ENCODE measurements at regions not wholly inside any gene's neighbourhood (a gene's known extent, or its start where the extent isn't known, plus 50 kb on each side); places are given as distances from the start of the nearest gene placed in this dataset.

DNA sequence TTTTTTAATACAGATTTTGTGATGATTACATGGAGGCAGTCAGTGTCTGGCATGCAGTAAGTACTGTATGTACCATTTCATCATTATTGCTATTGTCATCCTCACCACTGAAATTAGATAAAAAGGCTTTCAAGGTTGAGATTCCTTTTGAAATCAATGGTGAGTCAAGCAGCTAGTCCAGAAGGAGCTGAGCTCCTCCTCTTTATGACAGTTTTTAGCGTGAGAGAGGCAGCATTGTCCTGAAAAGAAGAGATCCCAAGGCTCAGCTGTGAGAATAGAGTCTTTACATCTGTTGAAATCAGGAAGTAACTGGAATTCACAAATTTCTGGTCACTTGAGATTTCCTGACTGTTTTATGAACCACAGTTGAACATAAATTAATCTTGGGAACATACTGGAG, 161.9 kb downstream of the PAX1 start:
- CTCF ChIA-PET, result no interaction called here
- ATAC-seq, result no peak
- H3K27me3 Mint-ChIP-seq (ENCODE audit: low read depth), result peaks cover 79% of the 10 kb centered on the region

More for the DNA sequence above, 161.9 kb downstream of the PAX1 start:
- POLR2A ChIA-PET, result interaction anchor here (1.1 kb wide), 1 partner anchor 53 kb away, joined by 3 read pairs; no protein-coding TSS in a partner anchor
- Mint-ChIP-seq H3K4me3 (no peak overlapping the region), H3K9me3 (no peaks in the 10 kb centered on the region), H3K4me1 (peaks cover 11% of the 10 kb centered on the region), H3K27ac (no peak overlapping the region), H3K36me3 (no peaks in the 10 kb centered on the region)
- no peak for DNase-seq (ENCODE audit: low spot score)
- TF ChIP-seq, protein P1, sequence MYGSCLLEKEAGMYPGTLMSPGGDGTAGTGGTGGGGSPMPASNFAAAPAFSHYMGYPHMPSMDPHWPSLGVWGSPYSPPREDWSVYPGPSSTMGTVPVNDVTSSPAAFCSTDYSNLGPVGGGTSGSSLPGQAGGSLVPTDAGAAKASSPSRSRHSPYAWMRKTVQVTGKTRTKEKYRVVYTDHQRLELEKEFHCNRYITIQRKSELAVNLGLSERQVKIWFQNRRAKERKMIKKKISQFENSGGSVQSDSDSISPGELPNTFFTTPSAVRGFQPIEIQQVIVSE (CRISPR knock-in tag; IDR thresholded peaks at IDR 0.05; ENCODE audit: borderline replicate concordance), result no peak
- TF ChIP-seq, protein P2, sequence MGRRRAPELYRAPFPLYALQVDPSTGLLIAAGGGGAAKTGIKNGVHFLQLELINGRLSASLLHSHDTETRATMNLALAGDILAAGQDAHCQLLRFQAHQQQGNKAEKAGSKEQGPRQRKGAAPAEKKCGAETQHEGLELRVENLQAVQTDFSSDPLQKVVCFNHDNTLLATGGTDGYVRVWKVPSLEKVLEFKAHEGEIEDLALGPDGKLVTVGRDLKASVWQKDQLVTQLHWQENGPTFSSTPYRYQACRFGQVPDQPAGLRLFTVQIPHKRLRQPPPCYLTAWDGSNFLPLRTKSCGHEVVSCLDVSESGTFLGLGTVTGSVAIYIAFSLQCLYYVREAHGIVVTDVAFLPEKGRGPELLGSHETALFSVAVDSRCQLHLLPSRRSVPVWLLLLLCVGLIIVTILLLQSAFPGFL (CRISPR knock-in tag; IDR thresholded peaks at IDR 0.05; ENCODE audit: borderline replicate concordance), result no peak
- no peak for TF ChIP-seq NFE2L1 (CRISPR knock-in tag; IDR thresholded peaks at IDR 0.05)
- TF ChIP-seq GABPB1 (CRISPR knock-in tag; IDR thresholded peaks at IDR 0.05), result no peak
- TF ChIP-seq, protein P3, sequence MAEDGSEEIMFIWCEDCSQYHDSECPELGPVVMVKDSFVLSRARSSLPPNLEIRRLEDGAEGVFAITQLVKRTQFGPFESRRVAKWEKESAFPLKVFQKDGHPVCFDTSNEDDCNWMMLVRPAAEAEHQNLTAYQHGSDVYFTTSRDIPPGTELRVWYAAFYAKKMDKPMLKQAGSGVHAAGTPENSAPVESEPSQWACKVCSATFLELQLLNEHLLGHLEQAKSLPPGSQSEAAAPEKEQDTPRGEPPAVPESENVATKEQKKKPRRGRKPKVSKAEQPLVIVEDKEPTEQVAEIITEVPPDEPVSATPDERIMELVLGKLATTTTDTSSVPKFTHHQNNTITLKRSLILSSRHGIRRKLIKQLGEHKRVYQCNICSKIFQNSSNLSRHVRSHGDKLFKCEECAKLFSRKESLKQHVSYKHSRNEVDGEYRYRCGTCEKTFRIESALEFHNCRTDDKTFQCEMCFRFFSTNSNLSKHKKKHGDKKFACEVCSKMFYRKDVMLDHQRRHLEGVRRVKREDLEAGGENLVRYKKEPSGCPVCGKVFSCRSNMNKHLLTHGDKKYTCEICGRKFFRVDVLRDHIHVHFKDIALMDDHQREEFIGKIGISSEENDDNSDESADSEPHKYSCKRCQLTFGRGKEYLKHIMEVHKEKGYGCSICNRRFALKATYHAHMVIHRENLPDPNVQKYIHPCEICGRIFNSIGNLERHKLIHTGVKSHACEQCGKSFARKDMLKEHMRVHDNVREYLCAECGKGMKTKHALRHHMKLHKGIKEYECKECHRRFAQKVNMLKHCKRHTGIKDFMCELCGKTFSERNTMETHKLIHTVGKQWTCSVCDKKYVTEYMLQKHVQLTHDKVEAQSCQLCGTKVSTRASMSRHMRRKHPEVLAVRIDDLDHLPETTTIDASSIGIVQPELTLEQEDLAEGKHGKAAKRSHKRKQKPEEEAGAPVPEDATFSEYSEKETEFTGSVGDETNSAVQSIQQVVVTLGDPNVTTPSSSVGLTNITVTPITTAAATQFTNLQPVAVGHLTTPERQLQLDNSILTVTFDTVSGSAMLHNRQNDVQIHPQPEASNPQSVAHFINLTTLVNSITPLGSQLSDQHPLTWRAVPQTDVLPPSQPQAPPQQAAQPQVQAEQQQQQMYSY (CRISPR knock-in tag; IDR thresholded peaks at IDR 0.05), result no peak
- TF ChIP-seq, protein P4, sequence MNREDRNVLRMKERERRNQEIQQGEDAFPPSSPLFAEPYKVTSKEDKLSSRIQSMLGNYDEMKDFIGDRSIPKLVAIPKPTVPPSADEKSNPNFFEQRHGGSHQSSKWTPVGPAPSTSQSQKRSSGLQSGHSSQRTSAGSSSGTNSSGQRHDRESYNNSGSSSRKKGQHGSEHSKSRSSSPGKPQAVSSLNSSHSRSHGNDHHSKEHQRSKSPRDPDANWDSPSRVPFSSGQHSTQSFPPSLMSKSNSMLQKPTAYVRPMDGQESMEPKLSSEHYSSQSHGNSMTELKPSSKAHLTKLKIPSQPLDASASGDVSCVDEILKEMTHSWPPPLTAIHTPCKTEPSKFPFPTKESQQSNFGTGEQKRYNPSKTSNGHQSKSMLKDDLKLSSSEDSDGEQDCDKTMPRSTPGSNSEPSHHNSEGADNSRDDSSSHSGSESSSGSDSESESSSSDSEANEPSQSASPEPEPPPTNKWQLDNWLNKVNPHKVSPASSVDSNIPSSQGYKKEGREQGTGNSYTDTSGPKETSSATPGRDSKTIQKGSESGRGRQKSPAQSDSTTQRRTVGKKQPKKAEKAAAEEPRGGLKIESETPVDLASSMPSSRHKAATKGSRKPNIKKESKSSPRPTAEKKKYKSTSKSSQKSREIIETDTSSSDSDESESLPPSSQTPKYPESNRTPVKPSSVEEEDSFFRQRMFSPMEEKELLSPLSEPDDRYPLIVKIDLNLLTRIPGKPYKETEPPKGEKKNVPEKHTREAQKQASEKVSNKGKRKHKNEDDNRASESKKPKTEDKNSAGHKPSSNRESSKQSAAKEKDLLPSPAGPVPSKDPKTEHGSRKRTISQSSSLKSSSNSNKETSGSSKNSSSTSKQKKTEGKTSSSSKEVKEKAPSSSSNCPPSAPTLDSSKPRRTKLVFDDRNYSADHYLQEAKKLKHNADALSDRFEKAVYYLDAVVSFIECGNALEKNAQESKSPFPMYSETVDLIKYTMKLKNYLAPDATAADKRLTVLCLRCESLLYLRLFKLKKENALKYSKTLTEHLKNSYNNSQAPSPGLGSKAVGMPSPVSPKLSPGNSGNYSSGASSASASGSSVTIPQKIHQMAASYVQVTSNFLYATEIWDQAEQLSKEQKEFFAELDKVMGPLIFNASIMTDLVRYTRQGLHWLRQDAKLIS (CRISPR knock-in tag; IDR thresholded peaks at IDR 0.05; ENCODE audit: borderline replicate concordance), result no peak
- TF ChIP-seq SOX15 (CRISPR knock-in tag; IDR thresholded peaks at IDR 0.05), result no peak
- no peak for TF ChIP-seq RORB (CRISPR knock-in tag; IDR thresholded peaks at IDR 0.05)
- TF ChIP-seq, protein P5, sequence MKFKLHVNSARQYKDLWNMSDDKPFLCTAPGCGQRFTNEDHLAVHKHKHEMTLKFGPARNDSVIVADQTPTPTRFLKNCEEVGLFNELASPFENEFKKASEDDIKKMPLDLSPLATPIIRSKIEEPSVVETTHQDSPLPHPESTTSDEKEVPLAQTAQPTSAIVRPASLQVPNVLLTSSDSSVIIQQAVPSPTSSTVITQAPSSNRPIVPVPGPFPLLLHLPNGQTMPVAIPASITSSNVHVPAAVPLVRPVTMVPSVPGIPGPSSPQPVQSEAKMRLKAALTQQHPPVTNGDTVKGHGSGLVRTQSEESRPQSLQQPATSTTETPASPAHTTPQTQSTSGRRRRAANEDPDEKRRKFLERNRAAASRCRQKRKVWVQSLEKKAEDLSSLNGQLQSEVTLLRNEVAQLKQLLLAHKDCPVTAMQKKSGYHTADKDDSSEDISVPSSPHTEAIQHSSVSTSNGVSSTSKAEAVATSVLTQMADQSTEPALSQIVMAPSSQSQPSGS (CRISPR knock-in tag; IDR thresholded peaks at IDR 0.05; ENCODE audit: borderline replicate concordance, low read depth), result no peak
- TF ChIP-seq CBFB (CRISPR knock-in tag; IDR thresholded peaks at IDR 0.05; ENCODE audit: low read depth), result no peak
- no peak for TF ChIP-seq EMX1 (CRISPR knock-in tag; IDR thresholded peaks at IDR 0.05)
- TF ChIP-seq, protein P6, sequence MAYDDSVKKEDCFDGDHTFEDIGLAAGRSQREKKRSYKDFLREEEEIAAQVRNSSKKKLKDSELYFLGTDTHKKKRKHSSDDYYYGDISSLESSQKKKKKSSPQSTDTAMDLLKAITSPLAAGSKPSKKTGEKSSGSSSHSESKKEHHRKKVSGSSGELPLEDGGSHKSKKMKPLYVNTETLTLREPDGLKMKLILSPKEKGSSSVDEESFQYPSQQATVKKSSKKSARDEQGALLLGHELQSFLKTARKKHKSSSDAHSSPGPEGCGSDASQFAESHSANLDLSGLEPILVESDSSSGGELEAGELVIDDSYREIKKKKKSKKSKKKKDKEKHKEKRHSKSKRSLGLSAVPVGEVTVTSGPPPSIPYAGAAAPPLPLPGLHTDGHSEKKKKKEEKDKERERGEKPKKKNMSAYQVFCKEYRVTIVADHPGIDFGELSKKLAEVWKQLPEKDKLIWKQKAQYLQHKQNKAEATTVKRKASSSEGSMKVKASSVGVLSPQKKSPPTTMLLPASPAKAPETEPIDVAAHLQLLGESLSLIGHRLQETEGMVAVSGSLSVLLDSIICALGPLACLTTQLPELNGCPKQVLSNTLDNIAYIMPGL (CRISPR knock-in tag; IDR thresholded peaks at IDR 0.05), result no peak
- no peak for TF ChIP-seq SMAD3 (CRISPR knock-in tag; IDR thresholded peaks at IDR 0.05; ENCODE audit: borderline replicate concordance)
